T47D (cell line): ENCODE measurements at regions not wholly inside any gene's neighbourhood (a gene's known extent, or its start where the extent isn't known, plus 50 kb on each side); places are given as distances from the start of the nearest gene placed in this dataset.

ENCODE experiments used
- DNase-seq, 2 experiments: peaks; one replicate each; pipeline versions ENCODE4 v3.0.0 to v3.0.0-alpha.2; 2011 to 2012; ENCODE audit warnings: low read depth in 1 of 2, low spot score in 1 of 2
- JUND ChIP-seq: IDR thresholded peaks from 2 replicates; pipeline ENCODE4 v1.6.1; 2012; ENCODE audit warnings: low read depth
- in situ Hi-C: cut with HindIII; loops from 2 replicates; pipeline ENCODE4 v1.10.0; 2016; ENCODE audit warnings: low sequenced_read_pairs, low pct_unique_long_range_greater_than_20kb

DNA sequence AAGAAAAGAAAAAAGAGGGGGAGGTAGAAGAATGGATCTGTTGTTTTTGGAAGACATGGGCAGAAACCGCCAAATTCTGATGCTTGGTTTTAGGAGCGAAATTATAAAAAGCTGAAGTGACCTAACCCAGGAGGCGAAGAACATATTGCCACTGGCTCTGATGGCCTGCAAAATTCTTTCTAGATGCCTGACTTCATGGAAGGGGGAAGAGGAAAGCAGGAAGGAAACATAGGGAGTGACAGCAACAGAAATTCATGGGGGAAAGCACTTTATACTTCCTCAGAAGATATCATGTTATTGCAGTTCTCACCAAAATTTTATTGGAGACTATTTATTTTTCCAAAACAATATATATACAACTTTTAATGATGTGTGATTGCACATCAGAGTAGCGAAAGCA lies 213.5 kb downstream of the DLEU7 start:
- DNase-seq: no peak
- TF ChIP-seq JUND: no peak
- in situ Hi-C loops: no loop called here

DNA sequence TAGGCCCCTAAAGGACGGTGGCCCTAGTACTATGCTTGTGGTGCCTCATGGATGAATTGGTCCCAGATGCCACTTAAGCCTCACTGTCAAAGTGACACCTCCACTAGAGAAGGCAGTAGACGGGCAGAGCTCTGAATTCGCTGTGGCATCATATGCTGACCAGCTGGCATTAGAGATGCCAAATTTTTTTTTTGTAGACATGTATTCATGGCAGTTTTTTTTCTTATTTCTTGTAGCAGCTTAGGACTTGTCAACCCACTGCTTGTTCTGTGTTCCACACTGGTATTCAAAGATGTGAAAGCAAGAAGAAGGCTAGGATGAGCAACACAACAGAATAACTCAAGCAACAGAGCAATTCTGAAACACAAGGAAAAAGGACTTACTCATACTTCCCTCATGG lies 212.5 kb downstream of the DLEU7 start:
- no peak for TF ChIP-seq JUND
- no peak for DNase-seq
- in situ Hi-C loops: no loop called here

DNA sequence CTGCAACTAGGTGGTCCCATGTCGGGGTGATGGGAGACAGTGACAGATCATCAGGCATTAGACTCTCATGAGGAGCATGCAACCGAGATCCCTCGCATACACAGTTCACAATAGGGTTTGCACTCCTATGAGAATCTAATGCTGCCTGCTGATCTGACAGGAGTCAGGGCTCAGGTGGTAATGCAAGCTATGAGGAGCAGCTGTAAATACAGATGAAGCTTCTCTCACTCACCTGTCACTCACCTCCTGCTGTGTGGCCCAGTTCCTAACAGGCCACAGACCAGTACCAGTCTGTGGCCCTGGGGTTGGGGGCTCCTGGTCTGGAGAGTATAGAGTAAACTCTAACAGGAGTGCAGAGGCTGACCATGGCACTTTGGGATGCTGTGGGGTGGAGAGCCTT lies 209.2 kb downstream of the DLEU7 start:
- no peak for DNase-seq

DNA sequence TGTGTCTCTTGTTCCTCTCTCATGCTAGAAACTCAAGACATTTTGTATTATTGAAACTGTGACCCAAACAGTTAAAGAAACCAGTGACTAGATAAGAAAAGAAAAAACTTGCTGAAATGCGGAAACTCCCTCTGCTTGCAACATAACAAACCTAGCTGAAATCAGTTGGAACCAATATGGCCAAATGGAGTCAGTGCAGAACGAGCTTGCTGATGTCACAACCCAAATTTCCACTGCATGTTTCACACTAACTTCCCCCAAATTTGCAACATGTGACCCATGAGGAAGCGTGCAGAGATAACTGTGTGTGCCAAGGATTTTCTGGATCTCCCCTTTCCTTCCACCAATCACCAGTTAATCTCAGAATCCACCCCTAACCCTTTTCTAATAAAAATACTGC lies 208.0 kb downstream of the DLEU7 start:
- in situ Hi-C loops: no loop called here
- no peak for DNase-seq
- TF ChIP-seq JUND: no peak

More for the DNA sequence above, 209.2 kb downstream of the DLEU7 start:
- no peak for TF ChIP-seq JUND
- in situ Hi-C loops: no loop called here

DNA sequence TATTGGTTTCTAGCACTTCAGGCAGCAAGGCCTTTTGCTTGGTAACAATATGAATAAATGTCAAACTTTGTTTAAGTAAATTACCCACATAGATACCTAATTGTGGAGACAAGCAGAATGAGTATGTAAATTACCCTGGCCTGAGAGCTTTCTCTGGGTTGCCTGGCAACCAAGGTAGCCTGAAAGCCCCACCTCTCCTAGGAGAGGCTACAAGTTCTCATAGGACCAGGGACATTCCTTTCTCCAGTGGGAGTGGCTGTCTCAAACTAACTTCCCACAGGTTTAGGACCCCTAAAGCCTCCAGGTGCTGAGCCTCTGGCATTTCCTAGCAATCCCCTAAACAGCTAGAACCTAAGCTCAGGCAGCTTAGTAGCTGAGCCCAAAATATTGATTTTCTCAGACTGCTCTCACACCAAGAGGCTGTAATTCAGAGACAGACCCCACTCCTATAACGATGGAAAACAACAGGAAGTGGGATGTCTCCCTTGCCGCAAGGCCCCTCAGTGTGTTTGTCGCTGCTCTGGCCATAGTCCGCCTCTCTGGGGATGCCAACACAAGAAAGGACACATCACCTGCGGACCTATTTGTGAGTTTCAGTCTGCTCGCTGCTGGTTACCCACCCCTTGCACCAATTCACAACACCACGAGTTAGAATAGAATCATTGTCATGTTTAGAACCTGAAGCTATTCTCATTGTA lies 207.3 kb downstream of the DLEU7 start:
- DNase-seq: peak in 1 of 2 experiments; percentile 13
- in situ Hi-C loops: no loop called here

DNA sequence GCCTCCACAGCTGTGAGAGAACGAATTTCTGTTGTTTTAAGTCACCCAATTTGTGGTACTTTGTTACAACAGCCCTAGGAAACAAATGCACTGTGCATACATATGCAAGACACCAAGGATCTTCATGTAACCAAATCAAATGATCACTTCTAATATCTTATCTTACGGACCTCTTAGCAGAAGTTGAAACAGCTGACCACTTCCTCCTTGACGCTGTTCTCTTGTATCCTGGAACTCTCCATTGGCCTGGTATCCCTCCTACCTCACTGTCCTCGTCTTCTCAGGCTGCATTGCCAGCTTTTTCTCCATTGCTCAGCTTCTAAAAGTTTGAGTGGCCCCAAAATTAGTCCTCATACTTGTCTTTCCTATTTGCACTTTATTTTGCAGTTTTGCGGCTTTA lies 200.4 kb downstream of the DLEU7 start:
- no peak for TF ChIP-seq JUND

More for the DNA sequence above, 207.3 kb downstream of the DLEU7 start:
- no peak for TF ChIP-seq JUND

DNA sequence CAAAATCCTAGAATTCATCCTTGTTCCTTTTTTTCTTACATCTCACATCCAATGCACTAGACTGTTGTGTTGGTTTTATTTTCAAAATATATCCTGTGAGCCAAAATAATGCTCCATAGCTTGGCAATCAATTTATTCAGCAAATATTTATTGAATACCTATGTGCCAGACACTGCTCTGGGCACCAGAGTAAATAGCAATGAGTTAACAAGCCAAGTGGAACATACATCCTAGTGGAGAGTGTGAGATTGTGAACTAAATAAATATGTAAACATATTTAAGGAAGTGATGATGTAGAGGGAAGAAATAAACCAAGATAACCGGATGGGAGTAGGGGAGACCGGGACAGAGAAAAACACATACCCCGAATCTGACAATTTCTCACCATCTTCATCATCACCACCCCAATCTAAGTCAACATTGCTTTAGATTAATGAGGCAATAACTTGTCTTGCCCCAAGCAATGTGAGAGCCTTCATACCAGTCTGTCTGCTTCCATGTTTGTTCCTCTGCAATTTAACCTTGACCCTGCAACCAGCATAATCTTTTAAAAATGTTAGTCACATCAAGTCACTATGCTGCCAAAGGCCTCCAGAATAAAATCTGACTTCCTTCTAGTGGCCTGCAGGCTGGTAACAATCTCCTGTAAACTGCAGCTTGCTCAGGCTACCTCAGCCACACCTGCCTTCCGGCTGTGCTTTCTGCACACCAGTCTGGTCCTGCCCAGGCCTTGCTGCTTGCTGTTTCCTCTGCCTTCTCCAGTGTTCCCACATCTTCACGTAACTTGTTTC lies 199.2 kb downstream of the DLEU7 start:
- DNase-seq: peak; percentile 25 to 87
- in situ Hi-C loops: no loop called here
- peak; percentile 74 for TF ChIP-seq JUND

More for the DNA sequence above, 200.4 kb downstream of the DLEU7 start:
- in situ Hi-C loops: no loop called here
- no peak for DNase-seq

DNA sequence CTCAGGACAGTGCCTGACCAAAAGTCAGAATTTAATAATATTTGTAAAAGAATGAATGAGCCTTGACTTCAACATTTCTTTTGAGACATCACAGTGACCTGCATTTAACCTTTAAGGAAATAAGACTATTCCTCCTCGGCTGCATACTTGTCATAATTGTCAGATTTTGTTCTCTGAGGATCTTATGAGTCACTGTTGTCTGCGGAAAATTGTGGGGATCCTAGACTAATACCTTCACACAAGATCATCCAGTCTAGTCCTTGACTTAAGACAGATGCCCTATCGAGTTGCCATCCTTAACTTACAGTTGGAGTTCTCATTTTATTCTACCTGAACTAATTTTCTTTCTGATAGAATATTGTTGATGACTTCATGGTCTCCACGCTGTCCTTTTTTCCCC lies 198.4 kb downstream of the DLEU7 start:
- TF ChIP-seq JUND: no peak
- in situ Hi-C loops: no loop called here
- DNase-seq: no peak

DNA sequence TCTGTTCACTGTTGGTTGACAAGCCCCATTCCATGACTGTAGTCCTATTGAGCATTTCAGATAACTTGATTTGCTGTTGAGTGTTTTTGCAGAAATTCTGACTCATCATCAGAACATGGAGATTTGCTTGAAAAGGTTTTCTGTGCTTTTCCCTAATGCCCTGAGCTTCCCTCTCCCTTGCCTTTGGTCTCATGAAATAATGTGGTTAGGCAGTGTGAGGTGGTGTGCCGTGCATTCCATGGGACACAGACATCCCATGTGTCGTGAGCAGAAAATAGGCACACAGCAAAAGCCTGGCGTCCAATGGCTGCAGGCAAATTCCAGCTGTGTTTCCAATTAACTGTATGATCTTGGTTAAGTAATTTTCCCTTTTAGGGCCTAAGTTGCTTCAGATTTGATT lies 197.4 kb downstream of the DLEU7 start:
- no peak for DNase-seq
- in situ Hi-C loops: no loop called here
- no peak for TF ChIP-seq JUND

DNA sequence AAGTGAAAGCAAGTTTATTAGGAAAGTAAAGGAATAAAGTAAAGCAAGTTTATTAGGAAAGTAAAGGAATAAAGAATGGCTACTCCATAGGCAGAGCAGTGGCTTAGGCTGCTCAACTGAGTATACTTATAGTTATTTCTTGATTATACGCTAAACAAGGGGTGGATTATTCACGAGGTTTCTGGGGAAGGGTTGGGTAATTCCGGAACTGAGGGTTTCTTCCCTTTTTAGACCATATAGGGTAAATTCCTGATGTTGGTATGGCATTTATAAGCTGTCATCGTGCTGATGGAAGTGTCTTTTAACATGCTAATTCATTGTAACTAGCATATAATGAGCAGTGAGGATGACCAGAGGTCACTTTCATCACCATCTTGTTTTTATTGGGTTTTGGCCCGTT lies 194.3 kb downstream of the DLEU7 start:
- in situ Hi-C loops: no loop called here
- no peak for DNase-seq
- TF ChIP-seq JUND: no peak

DNA sequence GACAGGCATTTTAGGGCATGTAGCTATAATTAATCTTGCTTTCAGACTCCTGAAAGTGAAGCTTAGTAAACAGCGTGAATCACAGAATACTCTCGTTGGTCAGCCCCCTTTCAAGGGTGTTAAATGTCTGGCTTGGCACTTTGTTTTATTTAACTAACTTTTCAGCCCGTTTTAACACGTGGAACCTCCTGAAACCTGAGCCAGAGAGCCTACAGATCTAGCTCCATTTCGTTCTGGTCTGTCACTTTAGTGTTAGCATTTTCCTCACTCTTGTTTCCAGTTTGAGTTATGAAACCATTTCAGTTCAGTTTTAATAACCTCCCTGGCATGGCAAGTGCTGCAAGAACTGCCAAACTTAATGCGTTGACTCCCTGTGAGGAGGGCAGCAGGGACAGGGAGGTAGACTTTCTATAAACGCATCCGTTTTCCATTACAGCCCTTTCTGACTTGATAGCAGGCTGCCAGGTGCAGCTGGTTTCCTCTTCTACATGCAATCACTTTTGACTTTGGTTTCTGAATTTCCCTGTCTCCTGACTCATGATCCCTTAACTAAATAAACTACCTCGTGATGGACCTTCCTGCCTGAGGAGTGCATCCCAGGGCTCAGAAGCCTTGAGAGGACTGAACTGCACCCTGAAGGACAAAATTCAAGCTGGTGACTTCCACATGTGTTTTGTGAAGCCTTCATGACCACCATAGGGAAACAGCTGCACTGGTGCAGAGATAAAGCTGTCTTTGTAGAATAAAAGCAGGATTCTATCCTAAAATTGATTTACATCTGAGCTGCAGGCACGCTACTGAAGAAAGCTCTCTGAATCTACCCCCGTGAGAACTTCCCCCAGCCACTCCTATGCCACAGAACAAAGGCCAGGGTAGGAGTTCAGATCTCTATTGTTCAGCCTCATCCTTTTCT lies 192.6 kb downstream of the DLEU7 start:
- no peak for TF ChIP-seq JUND
- no peak for DNase-seq
- in situ Hi-C loops: no loop called here

DNA sequence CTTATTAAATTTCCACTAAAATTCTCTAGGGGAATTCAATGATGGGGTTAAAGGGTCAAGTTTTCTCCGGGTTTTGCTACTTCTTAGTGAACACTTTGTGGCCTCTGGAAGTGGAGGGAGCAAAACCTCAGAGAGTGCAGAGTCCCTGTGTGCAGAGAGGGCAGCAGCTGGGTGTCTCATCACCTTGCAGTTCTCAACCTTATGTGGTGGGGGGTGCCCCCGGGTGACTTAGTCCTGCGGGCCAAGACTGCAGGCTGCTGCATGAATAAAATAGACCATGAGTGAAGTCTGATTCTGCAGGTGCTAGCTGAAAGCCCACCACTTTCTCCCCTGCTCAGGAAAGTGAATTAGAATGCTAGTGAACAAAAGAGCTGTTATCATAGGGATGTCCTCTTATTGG lies 191.6 kb downstream of the DLEU7 start:
- no peak for TF ChIP-seq JUND
- no peak for DNase-seq
- in situ Hi-C loops: no loop called here
